ENCODE measurements at regions not wholly inside any gene's neighbourhood (a gene's known extent, or its start where the extent isn't known, plus 50 kb on each side); places are given as distances from the start of the nearest gene placed in this dataset.

DNA sequence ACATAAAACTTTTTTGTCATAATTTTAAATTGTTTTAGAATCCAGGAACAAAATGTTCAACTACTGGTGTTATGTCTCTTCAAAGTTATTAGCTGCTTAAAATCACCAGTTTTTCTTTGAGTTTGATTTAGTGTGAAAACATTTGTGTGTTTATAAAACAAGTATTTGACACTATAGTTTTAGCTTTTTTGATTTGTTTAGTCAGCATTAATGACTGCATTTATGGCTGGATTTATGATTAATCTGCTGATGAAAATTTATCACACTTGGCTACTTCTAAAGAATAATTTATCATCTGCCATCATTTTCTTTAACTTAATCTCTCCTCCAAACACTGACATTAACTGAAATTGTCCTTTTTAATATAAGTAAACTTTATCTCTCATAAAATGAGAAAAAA, 1465.9 kb upstream of the SLC10A2 start:
- Histone ChIP-seq H3K27ac (ENCODE audit: extremely low read depth, low read depth, low read length) (no peak overlapping the region), H3K4me1 (ENCODE audit: control insufficient read depth, insufficient read depth, low read length) (no peaks in the 10 kb centered on the region), H3K36me3 (ENCODE audit: control insufficient read depth in 2 of 2, insufficient read depth in 1 of 2, low read length in 2 of 2) (no peaks in the 10 kb centered on the region), H3K4me3 (ENCODE audit: low read depth, low read length) (no peak overlapping the region), H3K9me3 (ENCODE audit: control insufficient read depth, insufficient read depth, low read depth, low read length) (no peaks in the 10 kb centered on the region)
- CTCF ChIA-PET = no interaction called here
- TF ChIP-seq ZNF354C (tag by site-specific recombination; IDR thresholded peaks at IDR 0.05; ENCODE audit: borderline replicate concordance, low read depth) = no peak
- no peak for TF ChIP-seq ZNF701 (tag by site-specific recombination; IDR thresholded peaks at IDR 0.05)
- TF ChIP-seq ZNF624 (tag by site-specific recombination; IDR thresholded peaks at IDR 0.05) = no peak
- TF ChIP-seq, protein P1, sequence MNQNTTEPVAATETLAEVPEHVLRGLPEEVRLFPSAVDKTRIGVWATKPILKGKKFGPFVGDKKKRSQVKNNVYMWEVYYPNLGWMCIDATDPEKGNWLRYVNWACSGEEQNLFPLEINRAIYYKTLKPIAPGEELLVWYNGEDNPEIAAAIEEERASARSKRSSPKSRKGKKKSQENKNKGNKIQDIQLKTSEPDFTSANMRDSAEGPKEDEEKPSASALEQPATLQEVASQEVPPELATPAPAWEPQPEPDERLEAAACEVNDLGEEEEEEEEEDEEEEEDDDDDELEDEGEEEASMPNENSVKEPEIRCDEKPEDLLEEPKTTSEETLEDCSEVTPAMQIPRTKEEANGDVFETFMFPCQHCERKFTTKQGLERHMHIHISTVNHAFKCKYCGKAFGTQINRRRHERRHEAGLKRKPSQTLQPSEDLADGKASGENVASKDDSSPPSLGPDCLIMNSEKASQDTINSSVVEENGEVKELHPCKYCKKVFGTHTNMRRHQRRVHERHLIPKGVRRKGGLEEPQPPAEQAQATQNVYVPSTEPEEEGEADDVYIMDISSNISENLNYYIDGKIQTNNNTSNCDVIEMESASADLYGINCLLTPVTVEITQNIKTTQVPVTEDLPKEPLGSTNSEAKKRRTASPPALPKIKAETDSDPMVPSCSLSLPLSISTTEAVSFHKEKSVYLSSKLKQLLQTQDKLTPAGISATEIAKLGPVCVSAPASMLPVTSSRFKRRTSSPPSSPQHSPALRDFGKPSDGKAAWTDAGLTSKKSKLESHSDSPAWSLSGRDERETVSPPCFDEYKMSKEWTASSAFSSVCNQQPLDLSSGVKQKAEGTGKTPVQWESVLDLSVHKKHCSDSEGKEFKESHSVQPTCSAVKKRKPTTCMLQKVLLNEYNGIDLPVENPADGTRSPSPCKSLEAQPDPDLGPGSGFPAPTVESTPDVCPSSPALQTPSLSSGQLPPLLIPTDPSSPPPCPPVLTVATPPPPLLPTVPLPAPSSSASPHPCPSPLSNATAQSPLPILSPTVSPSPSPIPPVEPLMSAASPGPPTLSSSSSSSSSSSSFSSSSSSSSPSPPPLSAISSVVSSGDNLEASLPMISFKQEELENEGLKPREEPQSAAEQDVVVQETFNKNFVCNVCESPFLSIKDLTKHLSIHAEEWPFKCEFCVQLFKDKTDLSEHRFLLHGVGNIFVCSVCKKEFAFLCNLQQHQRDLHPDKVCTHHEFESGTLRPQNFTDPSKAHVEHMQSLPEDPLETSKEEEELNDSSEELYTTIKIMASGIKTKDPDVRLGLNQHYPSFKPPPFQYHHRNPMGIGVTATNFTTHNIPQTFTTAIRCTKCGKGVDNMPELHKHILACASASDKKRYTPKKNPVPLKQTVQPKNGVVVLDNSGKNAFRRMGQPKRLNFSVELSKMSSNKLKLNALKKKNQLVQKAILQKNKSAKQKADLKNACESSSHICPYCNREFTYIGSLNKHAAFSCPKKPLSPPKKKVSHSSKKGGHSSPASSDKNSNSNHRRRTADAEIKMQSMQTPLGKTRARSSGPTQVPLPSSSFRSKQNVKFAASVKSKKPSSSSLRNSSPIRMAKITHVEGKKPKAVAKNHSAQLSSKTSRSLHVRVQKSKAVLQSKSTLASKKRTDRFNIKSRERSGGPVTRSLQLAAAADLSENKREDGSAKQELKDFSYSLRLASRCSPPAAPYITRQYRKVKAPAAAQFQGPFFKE (tag by site-specific recombination; IDR thresholded peaks at IDR 0.05; ENCODE audit: borderline replicate concordance) = no peak
- TF ChIP-seq, protein P2, sequence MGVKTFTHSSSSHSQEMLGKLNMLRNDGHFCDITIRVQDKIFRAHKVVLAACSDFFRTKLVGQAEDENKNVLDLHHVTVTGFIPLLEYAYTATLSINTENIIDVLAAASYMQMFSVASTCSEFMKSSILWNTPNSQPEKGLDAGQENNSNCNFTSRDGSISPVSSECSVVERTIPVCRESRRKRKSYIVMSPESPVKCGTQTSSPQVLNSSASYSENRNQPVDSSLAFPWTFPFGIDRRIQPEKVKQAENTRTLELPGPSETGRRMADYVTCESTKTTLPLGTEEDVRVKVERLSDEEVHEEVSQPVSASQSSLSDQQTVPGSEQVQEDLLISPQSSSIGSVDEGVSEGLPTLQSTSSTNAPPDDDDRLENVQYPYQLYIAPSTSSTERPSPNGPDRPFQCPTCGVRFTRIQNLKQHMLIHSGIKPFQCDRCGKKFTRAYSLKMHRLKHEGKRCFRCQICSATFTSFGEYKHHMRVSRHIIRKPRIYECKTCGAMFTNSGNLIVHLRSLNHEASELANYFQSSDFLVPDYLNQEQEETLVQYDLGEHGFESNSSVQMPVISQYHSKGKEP (tag by site-specific recombination; IDR thresholded peaks at IDR 0.05) = no peak
- TF ChIP-seq, protein P3, sequence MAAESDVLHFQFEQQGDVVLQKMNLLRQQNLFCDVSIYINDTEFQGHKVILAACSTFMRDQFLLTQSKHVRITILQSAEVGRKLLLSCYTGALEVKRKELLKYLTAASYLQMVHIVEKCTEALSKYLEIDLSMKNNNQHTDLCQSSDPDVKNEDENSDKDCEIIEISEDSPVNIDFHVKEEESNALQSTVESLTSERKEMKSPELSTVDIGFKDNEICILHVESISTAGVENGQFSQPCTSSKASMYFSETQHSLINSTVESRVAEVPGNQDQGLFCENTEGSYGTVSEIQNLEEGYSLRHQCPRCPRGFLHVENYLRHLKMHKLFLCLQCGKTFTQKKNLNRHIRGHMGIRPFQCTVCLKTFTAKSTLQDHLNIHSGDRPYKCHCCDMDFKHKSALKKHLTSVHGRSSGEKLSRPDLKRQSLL (tag by site-specific recombination; IDR thresholded peaks at IDR 0.05) = no peak
- TF ChIP-seq ZBTB8A (tag by site-specific recombination; IDR thresholded peaks at IDR 0.05) = no peak
- TF ChIP-seq, protein P4, sequence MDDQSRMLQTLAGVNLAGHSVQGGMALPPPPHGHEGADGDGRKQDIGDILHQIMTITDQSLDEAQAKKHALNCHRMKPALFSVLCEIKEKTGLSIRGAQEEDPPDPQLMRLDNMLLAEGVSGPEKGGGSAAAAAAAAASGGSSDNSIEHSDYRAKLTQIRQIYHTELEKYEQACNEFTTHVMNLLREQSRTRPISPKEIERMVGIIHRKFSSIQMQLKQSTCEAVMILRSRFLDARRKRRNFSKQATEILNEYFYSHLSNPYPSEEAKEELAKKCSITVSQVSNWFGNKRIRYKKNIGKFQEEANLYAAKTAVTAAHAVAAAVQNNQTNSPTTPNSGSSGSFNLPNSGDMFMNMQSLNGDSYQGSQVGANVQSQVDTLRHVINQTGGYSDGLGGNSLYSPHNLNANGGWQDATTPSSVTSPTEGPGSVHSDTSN (CRISPR knock-in tag; IDR thresholded peaks at IDR 0.05) = no peak
- TF ChIP-seq, protein P5, sequence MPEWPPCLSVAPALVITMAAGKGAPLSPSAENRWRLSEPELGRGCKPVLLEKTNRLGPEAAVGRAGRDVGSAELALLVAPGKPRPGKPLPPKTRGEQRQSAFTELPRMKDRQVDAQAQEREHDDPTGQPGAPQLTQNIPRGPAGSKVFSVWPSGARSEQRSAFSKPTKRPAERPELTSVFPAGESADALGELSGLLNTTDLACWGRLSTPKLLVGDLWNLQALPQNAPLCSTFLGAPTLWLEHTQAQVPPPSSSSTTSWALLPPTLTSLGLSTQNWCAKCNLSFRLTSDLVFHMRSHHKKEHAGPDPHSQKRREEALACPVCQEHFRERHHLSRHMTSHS (tag by site-specific recombination; IDR thresholded peaks at IDR 0.05) = no peak
- TF ChIP-seq, protein P6, sequence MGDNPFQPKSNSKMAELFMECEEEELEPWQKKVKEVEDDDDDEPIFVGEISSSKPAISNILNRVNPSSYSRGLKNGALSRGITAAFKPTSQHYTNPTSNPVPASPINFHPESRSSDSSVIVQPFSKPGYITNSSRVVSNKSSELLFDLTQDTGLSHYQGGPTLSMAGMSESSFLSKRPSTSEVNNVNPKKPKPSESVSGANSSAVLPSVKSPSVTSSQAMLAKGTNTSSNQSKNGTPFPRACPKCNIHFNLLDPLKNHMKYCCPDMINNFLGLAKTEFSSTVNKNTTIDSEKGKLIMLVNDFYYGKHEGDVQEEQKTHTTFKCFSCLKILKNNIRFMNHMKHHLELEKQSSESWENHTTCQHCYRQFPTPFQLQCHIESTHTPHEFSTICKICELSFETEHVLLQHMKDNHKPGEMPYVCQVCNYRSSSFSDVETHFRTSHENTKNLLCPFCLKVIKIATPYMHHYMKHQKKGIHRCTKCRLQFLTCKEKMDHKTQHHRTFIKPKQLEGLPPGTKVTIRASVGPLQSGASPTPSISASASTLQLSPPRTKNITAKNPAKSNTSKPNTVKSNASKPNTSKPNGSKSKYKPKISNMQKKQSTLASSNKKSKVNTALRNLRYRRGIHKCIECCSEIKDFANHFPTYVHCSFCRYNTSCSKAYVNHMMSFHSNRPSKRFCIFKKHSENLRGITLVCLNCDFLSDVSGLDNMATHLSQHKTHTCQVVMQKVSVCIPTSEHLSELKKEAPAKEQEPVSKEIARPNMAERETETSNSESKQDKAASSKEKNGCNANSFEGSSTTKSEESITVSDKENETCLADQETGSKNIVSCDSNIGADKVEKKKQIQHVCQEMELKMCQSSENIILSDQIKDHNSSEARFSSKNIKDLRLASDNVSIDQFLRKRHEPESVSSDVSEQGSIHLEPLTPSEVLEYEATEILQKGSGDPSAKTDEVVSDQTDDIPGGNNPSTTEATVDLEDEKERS (tag by site-specific recombination; IDR thresholded peaks at IDR 0.05) = no peak
- TF ChIP-seq, protein P7, sequence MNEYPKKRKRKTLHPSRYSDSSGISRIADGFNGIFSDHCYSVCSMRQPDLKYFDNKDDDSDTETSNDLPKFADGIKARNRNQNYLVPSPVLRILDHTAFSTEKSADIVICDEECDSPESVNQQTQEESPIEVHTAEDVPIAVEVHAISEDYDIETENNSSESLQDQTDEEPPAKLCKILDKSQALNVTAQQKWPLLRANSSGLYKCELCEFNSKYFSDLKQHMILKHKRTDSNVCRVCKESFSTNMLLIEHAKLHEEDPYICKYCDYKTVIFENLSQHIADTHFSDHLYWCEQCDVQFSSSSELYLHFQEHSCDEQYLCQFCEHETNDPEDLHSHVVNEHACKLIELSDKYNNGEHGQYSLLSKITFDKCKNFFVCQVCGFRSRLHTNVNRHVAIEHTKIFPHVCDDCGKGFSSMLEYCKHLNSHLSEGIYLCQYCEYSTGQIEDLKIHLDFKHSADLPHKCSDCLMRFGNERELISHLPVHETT (tag by site-specific recombination; IDR thresholded peaks at IDR 0.05) = no peak
- TF ChIP-seq HOXC10 (CRISPR knock-in tag; IDR thresholded peaks at IDR 0.05) = no peak
- no peak for TF ChIP-seq KLF9 (tag by site-specific recombination; IDR thresholded peaks at IDR 0.05; ENCODE audit: low read depth)
- no peak for TF ChIP-seq FEZF1 (tag by site-specific recombination; IDR thresholded peaks at IDR 0.05)
- TF ChIP-seq ZNF23 (tag by site-specific recombination; IDR thresholded peaks at IDR 0.05; ENCODE audit: borderline replicate concordance) = no peak
- TF ChIP-seq ZSCAN23 (tag by site-specific recombination; IDR thresholded peaks at IDR 0.05) = no peak
- POLR2A ChIA-PET = no interaction called here
